ENCODE measurements at regions not wholly inside any gene's neighbourhood (a gene's known extent, or its start where the extent isn't known, plus 50 kb on each side); places are given as distances from the start of the nearest gene placed in this dataset.

DNA sequence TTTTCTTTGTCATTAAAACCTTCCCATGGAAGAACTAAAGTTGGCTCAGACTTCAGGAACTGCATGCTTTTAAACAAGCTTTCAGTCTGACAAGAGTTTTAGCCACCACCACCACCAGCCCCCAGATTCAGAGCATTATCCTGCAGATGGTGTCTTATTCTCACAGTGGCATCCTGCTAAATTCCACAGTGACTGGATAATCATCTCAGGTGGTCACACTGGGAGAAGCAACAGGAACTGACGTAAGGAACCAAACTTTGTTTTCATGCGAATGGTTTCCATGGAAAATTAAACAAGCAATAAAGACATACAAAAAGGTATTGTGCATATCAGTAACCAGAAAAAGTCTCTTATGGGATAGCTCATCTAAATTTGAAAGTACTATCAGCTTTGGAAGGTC, 370.7 kb downstream of the FBXW7 start:
- Histone ChIP-seq H3K9me3 (no peaks in the 10 kb centered on the region), H3K27me3 (replicated peaks; ENCODE audit: insufficient read depth) (no peaks in the 10 kb centered on the region), H3K4me1 (replicated peaks) (no peaks in the 10 kb centered on the region), H3K36me3 (no peaks in the 10 kb centered on the region), H3K27ac (no peak overlapping the region), H3K4me3 (no peak overlapping the region)
- TF ChIP-seq POLR2AphosphoS5 (IDR thresholded peaks at IDR 0.05) (no peak), POLR2A (IDR thresholded peaks at IDR 0.05) (no peak), CTCF (IDR thresholded peaks at IDR 0.05) (no peak)
- WGBS, result 28% methylated on average over 2 of the region's 2 CpGs
- no peak for DNase-seq (ENCODE audit: low spot score)
- intact Hi-C loops (cut with DNase I), result no loop called here

DNA sequence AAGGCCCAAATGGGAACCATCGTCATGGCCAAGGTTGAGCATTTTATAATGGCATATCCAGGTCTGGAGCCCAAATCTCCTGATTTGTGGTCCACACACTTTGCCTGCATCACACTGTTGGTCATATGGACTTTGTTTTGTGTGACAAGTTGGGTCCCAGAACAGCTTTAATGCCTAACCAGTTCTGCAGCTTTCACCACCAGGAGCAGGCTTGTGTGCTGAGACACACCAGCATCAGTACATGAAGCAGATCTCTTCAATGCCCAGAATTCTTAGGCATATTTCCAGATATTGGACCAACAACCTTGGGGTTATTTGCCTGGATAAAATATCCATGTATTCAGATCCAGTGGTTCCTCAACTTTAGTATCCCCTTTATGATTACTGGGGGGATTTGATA, 371.3 kb downstream of the FBXW7 start:
- no peak overlapping the region for H3K27ac ChIP-seq
- intact Hi-C loops (cut with DNase I), result no loop called here
- no peak for DNase-seq (ENCODE audit: low spot score)
- TF ChIP-seq POLR2AphosphoS5 (IDR thresholded peaks at IDR 0.05) (no peak), CTCF (IDR thresholded peaks at IDR 0.05) (no peak), POLR2A (IDR thresholded peaks at IDR 0.05) (no peak)
- no peaks in the 10 kb centered on the region for H3K4me1 ChIP-seq (replicated peaks)
- H3K9me3 ChIP-seq, result no peaks in the 10 kb centered on the region
- H3K4me3 ChIP-seq, result no peak overlapping the region
- no peaks in the 10 kb centered on the region for H3K36me3 ChIP-seq
- no peaks in the 10 kb centered on the region for H3K27me3 ChIP-seq (replicated peaks; ENCODE audit: insufficient read depth)
- WGBS, result 96% methylated on average over 1 of the region's 1 CpG

DNA sequence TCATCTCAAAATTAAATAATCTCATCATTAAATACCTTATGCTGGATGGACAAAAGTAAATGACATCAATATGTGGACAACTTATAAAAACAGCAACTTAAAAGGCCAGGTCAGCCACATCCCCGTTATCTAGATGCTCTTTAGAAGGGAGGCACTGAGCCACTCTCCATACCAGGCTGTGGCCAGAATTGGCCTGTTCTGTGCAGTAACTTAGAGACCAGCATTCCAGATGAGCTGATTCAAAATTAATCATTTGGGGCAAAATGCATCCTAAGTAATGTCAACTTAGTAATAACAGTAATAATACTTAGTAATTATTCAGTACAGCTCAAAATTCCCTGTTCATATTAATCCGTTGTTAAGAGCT, 373.6 kb downstream of the FBXW7 start:
- no peaks in the 10 kb centered on the region for H3K36me3 ChIP-seq
- intact Hi-C loops (cut with DNase I), result no loop called here
- H3K9me3 ChIP-seq, result no peaks in the 10 kb centered on the region
- H3K4me3 ChIP-seq, result no peak overlapping the region
- WGBS, result 55% methylated on average over 2 of the region's 2 CpGs
- H3K27me3 ChIP-seq (replicated peaks; ENCODE audit: insufficient read depth), result no peaks in the 10 kb centered on the region
- DNase-seq (ENCODE audit: low spot score), result no peak
- H3K4me1 ChIP-seq (replicated peaks), result no peaks in the 10 kb centered on the region
- no peak overlapping the region for H3K27ac ChIP-seq
- TF ChIP-seq POLR2A (IDR thresholded peaks at IDR 0.05), result no peak
- no peak for TF ChIP-seq CTCF (IDR thresholded peaks at IDR 0.05)
- TF ChIP-seq POLR2AphosphoS5 (IDR thresholded peaks at IDR 0.05), result no peak

- WGBS, result 55% methylated on average over 3 of the region's 3 CpGs
Observed at GRCh38 chr4:152161676-152162330, 374.1 kb downstream of the FBXW7 start.

More at GRCh38 chr4:152161676-152162330, 374.1 kb downstream of the FBXW7 start:
- Histone ChIP-seq H3K36me3 (no peaks in the 10 kb centered on the region), H3K27me3 (replicated peaks; ENCODE audit: insufficient read depth) (no peaks in the 10 kb centered on the region), H3K27ac (no peak overlapping the region), H3K9me3 (no peaks in the 10 kb centered on the region), H3K4me3 (no peak overlapping the region), H3K4me1 (replicated peaks) (no peaks in the 10 kb centered on the region)
- no peak for DNase-seq (ENCODE audit: low spot score)
- TF ChIP-seq CTCF (IDR thresholded peaks at IDR 0.05) (no peak), POLR2A (IDR thresholded peaks at IDR 0.05) (no peak), POLR2AphosphoS5 (IDR thresholded peaks at IDR 0.05) (no peak)
- intact Hi-C loops (cut with DNase I), result no loop called here
